ENCODE measurements at regions not wholly inside any gene's neighbourhood (a gene's known extent, or its start where the extent isn't known, plus 50 kb on each side); places are given as distances from the start of the nearest gene placed in this dataset.

- DNase-seq (ENCODE audit: low read depth) = no peak
- no peak for TF ChIP-seq CTCF (IDR thresholded peaks at IDR 0.05; ENCODE audit: control insufficient read depth, insufficient read depth, low read depth, low read length, missing control alignments)
- no peak overlapping the region for H3K4me3 ChIP-seq (ENCODE audit: control insufficient read depth, low read depth, low read length)
Observed at GRCh38 chr9:115225459-115226116, 107.6 kb upstream of the TNC start.

GRCh38 chr9:115226152-115226551, 108.2 kb upstream of the TNC start:
- no peak overlapping the region for H3K4me3 ChIP-seq (ENCODE audit: control insufficient read depth, low read depth, low read length)
- TF ChIP-seq CTCF (IDR thresholded peaks at IDR 0.05; ENCODE audit: control insufficient read depth, insufficient read depth, low read depth, low read length, missing control alignments) = no peak
- no peak for DNase-seq (ENCODE audit: low read depth)

- H3K4me3 ChIP-seq (ENCODE audit: control insufficient read depth, low read depth, low read length) = no peak overlapping the region
- DNase-seq (ENCODE audit: low read depth) = no peak
- no peak for TF ChIP-seq CTCF (IDR thresholded peaks at IDR 0.05; ENCODE audit: control insufficient read depth, insufficient read depth, low read depth, low read length, missing control alignments)
Observed at GRCh38 chr9:115229496-115229895, 111.5 kb upstream of the TNC start.

- no peak for TF ChIP-seq CTCF (IDR thresholded peaks at IDR 0.05; ENCODE audit: control insufficient read depth, insufficient read depth, low read depth, low read length, missing control alignments)
- no peak overlapping the region for H3K4me3 ChIP-seq (ENCODE audit: control insufficient read depth, low read depth, low read length)
- DNase-seq (ENCODE audit: low read depth) = no peak
Observed at GRCh38 chr9:115230924-115231515, 113.1 kb upstream of the TNC start.

GRCh38 chr9:115232181-115232774, 114.3 kb upstream of the TNC start:
- no peak for TF ChIP-seq CTCF (IDR thresholded peaks at IDR 0.05; ENCODE audit: control insufficient read depth, insufficient read depth, low read depth, low read length, missing control alignments)
- DNase-seq (ENCODE audit: low read depth) = no peak
- no peak overlapping the region for H3K4me3 ChIP-seq (ENCODE audit: control insufficient read depth, low read depth, low read length)

- no peak overlapping the region for H3K4me3 ChIP-seq (ENCODE audit: control insufficient read depth, low read depth, low read length)
- no peak for TF ChIP-seq CTCF (IDR thresholded peaks at IDR 0.05; ENCODE audit: control insufficient read depth, insufficient read depth, low read depth, low read length, missing control alignments)
- DNase-seq (ENCODE audit: low read depth) = peak; percentile 71
Observed at GRCh38 chr9:115234094-115234493, 116.1 kb upstream of the TNC start.

Measured in AG09309 (cell line).